Endothelial cell (in vitro differentiated cells): ENCODE measurements at regions not wholly inside any gene's neighbourhood (a gene's known extent, or its start where the extent isn't known, plus 50 kb on each side); places are given as distances from the start of the nearest gene placed in this dataset.

Experiments used
- DNase-seq: peaks from one replicate; pipeline ENCODE4 v3.0.0; 2021; ENCODE audit warnings: low spot score
- H3K27ac Mint-ChIP-seq: one replicate; pipeline ENCODE4 v1.8.0; 2021; ENCODE audit warnings: mixed read lengths, inconsistent platforms; ENCODE audit not compliant: unreplicated experiment
- H3K27me3 Mint-ChIP-seq: one replicate; pipeline ENCODE4 v1.8.0; 2021; ENCODE audit warnings: mild to moderate bottlenecking, moderate library complexity, mixed read lengths, inconsistent platforms; ENCODE audit not compliant: unreplicated experiment
- H3K36me3 Mint-ChIP-seq: one replicate; pipeline ENCODE4 v1.8.0; 2021; ENCODE audit warnings: mild to moderate bottlenecking, low read depth, mixed read lengths, inconsistent platforms; ENCODE audit not compliant: unreplicated experiment
- H3K4me1 Mint-ChIP-seq: one replicate; pipeline ENCODE4 v1.8.0; 2021; ENCODE audit warnings: mild to moderate bottlenecking, mixed read lengths, inconsistent platforms; ENCODE audit not compliant: unreplicated experiment
- H3K4me3 Mint-ChIP-seq: one replicate; pipeline ENCODE4 v1.8.0; 2021; ENCODE audit warnings: mild to moderate bottlenecking, mixed read lengths, inconsistent platforms; ENCODE audit not compliant: unreplicated experiment
- H3K9me3 Mint-ChIP-seq: one replicate; pipeline ENCODE4 v1.8.0; 2021; ENCODE audit warnings: mixed read lengths, inconsistent platforms; ENCODE audit not compliant: unreplicated experiment
- CTCF ChIP-seq: fragments of 200-600 bp; sonication (generic); IDR thresholded peaks from one replicate; pipeline ENCODE4 v1.5.0; 2021; ENCODE audit warnings: antibody characterized with exemption; ENCODE audit not compliant: unreplicated experiment

GRCh38 chr11:119795690-119796089, 66.7 kb upstream of the NECTIN1 start:
- peaks cover 6% of the 10 kb centered on the region for H3K4me1 Mint-ChIP-seq
- TF ChIP-seq CTCF: no peak
- no peak overlapping the region for H3K27ac Mint-ChIP-seq
- H3K9me3 Mint-ChIP-seq: no peaks in the 10 kb centered on the region
- peaks cover 17% of the 10 kb centered on the region for H3K27me3 Mint-ChIP-seq
- no peak overlapping the region for H3K4me3 Mint-ChIP-seq
- DNase-seq: no peak
- no peaks in the 10 kb centered on the region for H3K36me3 Mint-ChIP-seq

GRCh38 chr11:119795231-119795630, 66.2 kb upstream of the NECTIN1 start:
- H3K27me3 Mint-ChIP-seq: peaks cover 18% of the 10 kb centered on the region
- H3K4me1 Mint-ChIP-seq: peaks cover 6% of the 10 kb centered on the region
- H3K4me3 Mint-ChIP-seq: no peak overlapping the region
- H3K9me3 Mint-ChIP-seq: no peaks in the 10 kb centered on the region
- H3K27ac Mint-ChIP-seq: no peak overlapping the region
- H3K36me3 Mint-ChIP-seq: no peaks in the 10 kb centered on the region
- no peak for DNase-seq
- TF ChIP-seq CTCF: no peak

- Mint-ChIP-seq H3K36me3 (no peaks in the 10 kb centered on the region), H3K27me3 (peaks cover 19% of the 10 kb centered on the region), H3K4me1 (peaks cover 6% of the 10 kb centered on the region), H3K27ac (no peak overlapping the region), H3K9me3 (no peaks in the 10 kb centered on the region), H3K4me3 (no peak overlapping the region)
- TF ChIP-seq CTCF: no peak
- no peak for DNase-seq
These were observed 65.8 kb upstream of the NECTIN1 start for GRCh38 chr11:119794756-119795155.

GRCh38 chr11:119794141-119794665, 65.2 kb upstream of the NECTIN1 start:
- Mint-ChIP-seq H3K4me1 (peaks cover 6% of the 10 kb centered on the region), H3K4me3 (no peak overlapping the region), H3K9me3 (no peaks in the 10 kb centered on the region), H3K36me3 (no peaks in the 10 kb centered on the region), H3K27ac (no peak overlapping the region), H3K27me3 (peaks cover 18% of the 10 kb centered on the region)
- DNase-seq: no peak
- no peak for TF ChIP-seq CTCF

GRCh38 chr11:119793335-119793984, 64.5 kb upstream of the NECTIN1 start:
- DNase-seq: no peak
- H3K27me3 Mint-ChIP-seq: peaks cover 13% of the 10 kb centered on the region
- H3K4me1 Mint-ChIP-seq: peaks cover 6% of the 10 kb centered on the region
- H3K4me3 Mint-ChIP-seq: no peak overlapping the region
- no peaks in the 10 kb centered on the region for H3K9me3 Mint-ChIP-seq
- H3K36me3 Mint-ChIP-seq: no peaks in the 10 kb centered on the region
- H3K27ac Mint-ChIP-seq: no peak overlapping the region
- TF ChIP-seq CTCF: no peak
